IgD-negative memory B cell (primary cell): ENCODE measurements at regions not wholly inside any gene's neighbourhood (a gene's known extent, or its start where the extent isn't known, plus 50 kb on each side); places are given as distances from the start of the nearest gene placed in this dataset.
A peak's percentile ranks its signal among the peaks of the same experiment; 100 is the strongest.

Experiments used
- H3K27ac Mint-ChIP-seq, 3 donors: one replicate each; pipeline ENCODE4 v1.8.0; 2020 to 2022; ENCODE audit warnings: mild to moderate bottlenecking in 3 of 3, mixed read lengths in 3 of 3, moderate library complexity in 1 of 3
- H3K27me3 Mint-ChIP-seq: one replicate; pipeline ENCODE4 v1.8.0; 2021; ENCODE audit warnings: mixed read lengths
- H3K36me3 Mint-ChIP-seq: one replicate; pipeline ENCODE4 v1.8.0; 2020; ENCODE audit warnings: mild to moderate bottlenecking, mixed read lengths
- H3K4me1 Mint-ChIP-seq, 3 donors: one replicate each; pipeline ENCODE4 v1.8.0; 2020 to 2022; ENCODE audit warnings: mixed read lengths in 3 of 3, mild to moderate bottlenecking in 1 of 3
- H3K4me3 Mint-ChIP-seq, 4 donors: one replicate each; pipeline ENCODE4 v1.8.0; 2020 to 2022; ENCODE audit warnings: mild to moderate bottlenecking in 4 of 4, mixed read lengths in 4 of 4, moderate library complexity in 3 of 4
- H3K9me3 Mint-ChIP-seq, 3 donors: one replicate each; pipeline ENCODE4 v1.8.0; 2020 to 2021; ENCODE audit warnings: mixed read lengths in 3 of 3, mild to moderate bottlenecking in 1 of 3

GRCh38 chr1:38135625-38136414 is 89.2 kb upstream of the POU3F1 start:
- H3K4me3 Mint-ChIP-seq, result no peak overlapping the region
- peaks cover 55% of the 10 kb centered on the region for H3K27me3 Mint-ChIP-seq
- H3K36me3 Mint-ChIP-seq, result peaks cover 5% of the 10 kb centered on the region
- peaks cover 0 to 3% (median 0%) of the 10 kb centered on the region in 3 donors for H3K4me1 Mint-ChIP-seq
- no peak overlapping the region for H3K27ac Mint-ChIP-seq
- no peaks in the 10 kb centered on the region for H3K9me3 Mint-ChIP-seq

DNA sequence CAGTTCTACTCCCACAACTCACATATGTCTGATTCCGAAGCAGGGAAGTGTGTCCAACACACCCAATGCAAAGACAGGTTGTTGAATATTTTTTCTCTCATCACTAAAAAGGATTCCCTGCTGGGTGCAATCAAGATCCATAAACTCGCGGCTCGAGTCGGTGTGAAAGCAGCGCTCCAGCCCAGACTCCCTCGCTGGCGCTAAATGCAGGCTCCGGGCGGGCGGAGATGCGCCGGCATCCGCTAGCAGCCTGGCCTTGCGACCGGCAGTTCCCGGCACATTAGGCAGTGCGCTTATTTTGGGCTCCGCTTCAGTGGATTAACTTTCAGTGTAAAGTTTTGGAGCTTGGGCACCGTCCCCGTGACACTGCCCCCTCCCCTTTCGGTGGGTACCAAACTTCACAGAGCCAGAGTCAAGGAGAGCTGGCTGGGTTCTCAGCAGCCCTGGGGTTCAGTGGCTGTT is 87.7 kb upstream of the POU3F1 start:
- Mint-ChIP-seq H3K27me3 (peaks cover 45% of the 10 kb centered on the region), H3K9me3 (no peaks in the 10 kb centered on the region), H3K4me3 (no peak overlapping the region), H3K4me1 (peaks cover 0 to 3% (median 0%) of the 10 kb centered on the region in 3 donors), H3K36me3 (peaks cover 5% of the 10 kb centered on the region), H3K27ac (no peak overlapping the region)

DNA sequence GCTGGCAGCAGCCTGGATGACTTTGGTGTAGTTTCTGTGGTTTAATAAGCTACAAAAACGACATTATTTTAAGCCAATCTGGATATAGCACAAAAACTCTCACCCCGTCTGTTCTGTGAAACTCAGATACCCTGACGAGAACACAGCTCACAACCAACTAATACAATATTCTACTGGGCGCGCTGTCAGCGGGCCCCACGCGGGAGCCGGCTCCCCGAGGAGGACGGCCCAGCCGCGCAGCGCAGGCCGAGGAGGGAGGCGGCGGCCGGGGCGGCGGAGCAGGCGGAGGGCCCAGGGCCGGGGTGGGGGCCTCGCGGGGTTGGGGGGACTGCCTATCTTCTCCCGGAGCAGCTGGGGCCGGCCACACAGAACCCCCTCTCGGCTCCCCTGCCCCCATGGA is 87.2 kb upstream of the POU3F1 start:
- Mint-ChIP-seq H3K36me3 (peaks cover 5% of the 10 kb centered on the region), H3K27me3 (peaks cover 43% of the 10 kb centered on the region), H3K4me3 (peak overlapping the region in 1 of 4 donors; percentile 52), H3K27ac (no peak overlapping the region), H3K4me1 (peaks cover 0 to 3% (median 0%) of the 10 kb centered on the region in 3 donors), H3K9me3 (no peaks in the 10 kb centered on the region)

- no peak overlapping the region for H3K4me3 Mint-ChIP-seq
- no peak overlapping the region for H3K27ac Mint-ChIP-seq
- H3K36me3 Mint-ChIP-seq, result peaks cover 5% of the 10 kb centered on the region
- H3K27me3 Mint-ChIP-seq, result peaks cover 42% of the 10 kb centered on the region
- peaks cover 0 to 3% (median 0%) of the 10 kb centered on the region in 3 donors for H3K4me1 Mint-ChIP-seq
- no peaks in the 10 kb centered on the region for H3K9me3 Mint-ChIP-seq
Measured at GRCh38 chr1:38133304-38133703, 86.7 kb upstream of the POU3F1 start.

- H3K4me3 Mint-ChIP-seq, result no peak overlapping the region
- peaks cover 38% of the 10 kb centered on the region for H3K27me3 Mint-ChIP-seq
- no peaks in the 10 kb centered on the region for H3K9me3 Mint-ChIP-seq
- H3K4me1 Mint-ChIP-seq, result peaks cover 0 to 3% (median 0%) of the 10 kb centered on the region in 3 donors
- no peak overlapping the region for H3K27ac Mint-ChIP-seq
- peaks cover 5% of the 10 kb centered on the region for H3K36me3 Mint-ChIP-seq
Measured at GRCh38 chr1:38132681-38133080, 86.1 kb upstream of the POU3F1 start.

- Mint-ChIP-seq H3K36me3 (no peaks in the 10 kb centered on the region), H3K4me1 (peaks cover 0 to 3% (median 0%) of the 10 kb centered on the region in 3 donors), H3K4me3 (no peak overlapping the region), H3K9me3 (no peaks in the 10 kb centered on the region), H3K27ac (peak overlapping the region in 1 of 3 donors; percentile 20), H3K27me3 (peaks cover 25% of the 10 kb centered on the region)
Measured at GRCh38 chr1:38131024-38131585, 84.5 kb upstream of the POU3F1 start.

DNA sequence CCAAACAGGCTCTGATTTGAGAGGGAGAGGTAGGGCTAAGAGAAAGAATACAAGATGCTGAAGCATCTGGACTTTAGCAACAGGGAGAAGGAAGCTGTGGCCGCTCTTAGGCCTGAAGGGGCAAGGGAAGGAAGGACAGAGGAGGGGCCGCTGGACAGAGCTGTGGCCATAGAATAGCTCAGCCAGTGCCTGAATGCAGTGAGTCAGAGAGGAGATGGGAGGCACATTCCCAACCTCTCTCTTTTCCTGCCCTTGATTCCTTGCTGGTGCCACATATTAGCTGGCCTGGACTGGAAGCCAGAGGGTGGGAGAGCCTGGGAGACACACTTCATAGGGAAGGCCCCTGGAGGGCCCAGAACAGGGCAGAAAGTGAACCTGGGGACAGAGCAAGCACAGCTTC is 83.4 kb upstream of the POU3F1 start:
- peak overlapping the region in 1 of 3 donors; percentile 69 for H3K27ac Mint-ChIP-seq
- H3K36me3 Mint-ChIP-seq, result no peaks in the 10 kb centered on the region
- no peaks in the 10 kb centered on the region for H3K9me3 Mint-ChIP-seq
- H3K4me1 Mint-ChIP-seq, result peaks cover 0 to 1% (median 0%) of the 10 kb centered on the region in 3 donors
- H3K4me3 Mint-ChIP-seq, result no peak overlapping the region
- H3K27me3 Mint-ChIP-seq, result peaks cover 25% of the 10 kb centered on the region

DNA sequence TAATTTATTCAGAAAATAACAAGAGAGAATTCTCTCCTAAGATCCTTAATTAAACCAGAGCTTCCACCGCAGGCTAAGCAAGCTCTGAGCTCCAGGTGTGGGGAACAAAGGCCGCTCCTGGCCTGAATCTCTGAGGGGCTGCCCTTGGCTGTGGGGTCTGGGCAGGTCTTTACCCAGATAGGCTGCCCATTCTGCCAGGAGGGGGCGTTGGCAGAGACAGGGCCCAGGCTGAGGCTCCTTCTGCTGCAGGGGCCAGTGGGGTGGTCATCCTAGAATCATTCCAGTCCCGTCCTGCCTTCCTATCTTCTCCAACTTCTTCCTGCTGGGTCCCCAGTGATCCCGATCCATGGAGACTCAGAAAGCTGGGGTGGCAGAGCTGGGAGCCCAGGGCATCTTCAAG is 82.9 kb upstream of the POU3F1 start:
- Mint-ChIP-seq H3K27me3 (peaks cover 20% of the 10 kb centered on the region), H3K4me3 (no peak overlapping the region), H3K36me3 (no peaks in the 10 kb centered on the region), H3K4me1 (no peaks in the 10 kb centered on the region), H3K9me3 (peaks cover 0 to under 1% (median 0%) of the 10 kb centered on the region in 3 donors), H3K27ac (peak overlapping the region in 1 of 3 donors; percentile 69)

- Mint-ChIP-seq H3K27ac (no peak overlapping the region), H3K36me3 (no peaks in the 10 kb centered on the region), H3K27me3 (peaks cover 19% of the 10 kb centered on the region), H3K4me3 (no peak overlapping the region), H3K9me3 (peaks cover 0 to 2% (median 0%) of the 10 kb centered on the region in 3 donors), H3K4me1 (no peaks in the 10 kb centered on the region)
Measured at GRCh38 chr1:38128926-38129453, 82.4 kb upstream of the POU3F1 start.

DNA sequence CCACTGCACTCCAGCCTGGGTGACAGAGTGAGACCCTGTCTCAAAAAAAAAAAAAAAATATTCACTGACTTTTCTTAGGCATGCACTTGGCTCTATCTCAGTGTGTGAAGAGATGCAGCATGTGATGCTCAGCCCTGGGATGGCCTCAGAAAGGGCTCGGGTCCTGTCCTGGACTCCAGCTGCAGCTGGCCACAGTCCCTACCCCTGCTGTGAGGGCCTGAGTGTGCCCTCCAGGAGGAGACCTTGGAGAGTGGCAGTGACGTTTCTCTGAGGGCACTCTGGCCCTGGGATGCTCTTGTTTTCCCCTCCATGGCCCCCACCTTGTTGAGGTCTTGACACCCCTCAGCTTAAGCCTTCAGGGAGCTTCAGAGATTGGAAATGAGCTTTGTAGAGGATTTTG is 81.9 kb upstream of the POU3F1 start:
- no peaks in the 10 kb centered on the region for H3K36me3 Mint-ChIP-seq
- H3K4me3 Mint-ChIP-seq, result no peak overlapping the region
- H3K27ac Mint-ChIP-seq, result no peak overlapping the region
- peaks cover 17% of the 10 kb centered on the region for H3K27me3 Mint-ChIP-seq
- peaks cover 0 to 2% (median 0%) of the 10 kb centered on the region in 3 donors for H3K9me3 Mint-ChIP-seq
- no peaks in the 10 kb centered on the region for H3K4me1 Mint-ChIP-seq

- peaks cover 13% of the 10 kb centered on the region for H3K27me3 Mint-ChIP-seq
Measured at GRCh38 chr1:38127428-38127827, 80.8 kb upstream of the POU3F1 start.

DNA sequence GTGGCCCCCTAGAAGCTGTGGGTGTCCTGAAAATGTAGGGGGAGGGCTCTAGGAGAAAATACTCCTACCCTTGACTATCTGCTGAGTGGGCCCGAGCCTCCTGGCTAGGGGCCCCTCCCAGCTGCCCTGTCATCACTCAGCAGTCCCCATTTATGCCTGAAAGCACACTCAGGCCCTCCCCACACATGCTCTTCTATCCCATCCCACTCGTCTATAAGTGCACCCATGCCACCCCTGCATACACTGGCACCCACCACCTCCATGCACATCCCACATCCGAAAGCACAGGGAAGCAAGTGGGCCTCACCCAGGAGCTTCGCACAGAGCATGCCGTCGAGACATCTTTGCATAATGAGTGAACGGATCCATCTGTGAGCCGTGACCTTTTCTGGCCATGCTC is 80.4 kb upstream of the POU3F1 start:
- Mint-ChIP-seq H3K9me3 (peaks cover 0 to 2% (median 0%) of the 10 kb centered on the region in 3 donors), H3K27ac (no peak overlapping the region), H3K27me3 (peaks cover 9% of the 10 kb centered on the region), H3K4me1 (no peaks in the 10 kb centered on the region), H3K4me3 (no peak overlapping the region), H3K36me3 (no peaks in the 10 kb centered on the region)

More at GRCh38 chr1:38127428-38127827, 80.8 kb upstream of the POU3F1 start:
- peaks cover 0 to 2% (median 0%) of the 10 kb centered on the region in 3 donors for H3K9me3 Mint-ChIP-seq
- no peaks in the 10 kb centered on the region for H3K4me1 Mint-ChIP-seq
- H3K36me3 Mint-ChIP-seq, result no peaks in the 10 kb centered on the region
- H3K27ac Mint-ChIP-seq, result no peak overlapping the region
- H3K4me3 Mint-ChIP-seq, result no peak overlapping the region

DNA sequence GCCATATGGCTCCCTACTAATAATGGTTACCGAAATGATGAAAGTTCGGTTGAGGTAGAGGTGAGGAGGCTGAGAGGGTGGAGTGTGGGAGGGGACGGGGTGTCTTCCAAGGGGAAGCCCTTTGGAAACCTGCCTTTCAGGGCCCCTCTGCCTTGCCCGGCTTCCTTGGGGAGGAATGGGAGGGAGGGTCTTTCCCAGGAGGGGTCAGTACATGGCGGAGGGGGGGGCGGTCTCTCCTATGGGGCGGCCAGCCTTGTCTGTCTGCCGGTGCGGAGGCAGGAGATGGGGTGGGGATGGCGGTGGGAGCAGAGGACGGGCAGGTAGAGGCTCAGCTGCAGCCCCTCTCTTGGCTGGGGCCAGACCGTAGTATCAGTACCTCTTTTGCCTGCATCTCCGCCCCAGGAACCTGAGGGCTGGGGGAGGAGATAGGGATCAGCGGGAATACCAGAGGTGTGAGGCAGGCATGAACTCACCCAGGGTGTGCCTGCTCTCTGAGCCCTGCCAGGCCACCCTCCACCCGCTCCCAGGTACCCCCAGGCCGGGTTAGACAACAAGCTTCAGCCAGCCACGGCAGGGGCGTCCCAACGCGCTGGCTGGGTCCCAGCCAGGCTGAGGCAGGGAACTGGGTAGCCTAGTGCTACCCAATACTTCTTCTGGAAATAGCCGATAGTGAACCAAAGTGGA is 79.4 kb upstream of the POU3F1 start:
- peaks cover 0 to 2% (median 0%) of the 10 kb centered on the region in 3 donors for H3K9me3 Mint-ChIP-seq
- H3K4me3 Mint-ChIP-seq, result no peak overlapping the region
- H3K27me3 Mint-ChIP-seq, result peaks cover 6% of the 10 kb centered on the region
- no peaks in the 10 kb centered on the region for H3K36me3 Mint-ChIP-seq
- H3K4me1 Mint-ChIP-seq, result no peaks in the 10 kb centered on the region
- no peak overlapping the region for H3K27ac Mint-ChIP-seq

DNA sequence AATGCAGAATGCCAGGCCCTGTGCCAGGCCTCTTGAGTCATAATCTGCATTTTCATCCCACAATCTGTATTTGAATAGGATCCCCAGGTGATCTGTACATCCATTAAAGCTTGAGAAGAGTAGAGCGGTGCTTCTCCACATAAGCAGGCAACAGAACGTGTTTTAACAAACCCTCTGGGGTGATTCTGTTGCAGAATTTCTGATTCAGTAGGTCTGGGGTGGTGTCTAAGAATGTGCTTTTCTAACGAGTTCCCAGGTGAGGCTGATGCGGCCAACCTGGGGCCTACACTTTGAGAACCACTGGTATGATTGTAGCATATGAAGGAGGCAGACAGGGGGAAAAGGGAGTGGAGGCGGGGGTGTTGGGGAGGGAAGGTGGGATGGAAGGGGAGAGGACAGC is 78.4 kb upstream of the POU3F1 start:
- no peaks in the 10 kb centered on the region for H3K4me1 Mint-ChIP-seq
- no peak overlapping the region for H3K27ac Mint-ChIP-seq
- H3K4me3 Mint-ChIP-seq, result no peak overlapping the region
- H3K36me3 Mint-ChIP-seq, result no peaks in the 10 kb centered on the region
- H3K9me3 Mint-ChIP-seq, result peaks cover 0 to 2% (median 0%) of the 10 kb centered on the region in 3 donors
- peaks cover 6% of the 10 kb centered on the region for H3K27me3 Mint-ChIP-seq
